GM23248 (cell line): ENCODE measurements at regions not wholly inside any gene's neighbourhood (a gene's known extent, or its start where the extent isn't known, plus 50 kb on each side); places are given as distances from the start of the nearest gene placed in this dataset.

Experiments used
- EZH2 ChIP-seq: fragments of 200-600 bp; sonication (generic); IDR thresholded peaks from 2 replicates; pipeline ENCODE4 v1.6.1; 2018; ENCODE audit warnings: antibody characterized with exemption, mild to moderate bottlenecking; ENCODE audit not compliant: insufficient read depth, poor library complexity, severe bottlenecking
- EZH2phosphoT487 ChIP-seq: fragments of 200-600 bp; sonication (generic); IDR thresholded peaks from 2 replicates; pipeline ENCODE4 v1.6.1; 2018; ENCODE audit warnings: antibody characterized with exemption, moderate library complexity, mild to moderate bottlenecking, low read depth; ENCODE audit not compliant: insufficient read depth

DNA sequence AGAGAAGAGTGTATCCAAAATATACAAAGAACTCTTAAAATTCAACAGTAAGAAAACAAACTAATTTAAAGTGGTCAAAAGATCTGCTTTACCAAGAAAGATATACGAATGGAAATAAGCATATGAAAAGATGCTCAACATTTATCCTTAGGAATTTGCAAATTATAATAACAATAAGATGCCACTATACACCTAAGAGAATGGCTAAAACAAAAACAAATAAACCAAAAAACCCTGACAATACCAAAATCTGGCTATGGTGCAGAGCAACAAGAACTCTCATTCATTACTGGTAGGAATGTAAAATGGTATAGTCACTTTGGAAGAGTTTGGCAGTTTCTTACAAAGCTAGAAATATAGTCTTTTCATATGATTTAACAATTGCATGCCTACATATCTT is 545.7 kb upstream of the AGA start:
- TF ChIP-seq EZH2 (no peak), EZH2phosphoT487 (no peak)
